ENCODE measurements at regions not wholly inside any gene's neighbourhood (a gene's known extent, or its start where the extent isn't known, plus 50 kb on each side); places are given as distances from the start of the nearest gene placed in this dataset.

GRCh38 chr5:105563842-105564241 lies 2001.3 kb upstream of the NUDT12 start:
- TF ChIP-seq CTCF (conservative IDR thresholded peaks at IDR 0.05 in 1 of 2, IDR thresholded peaks at IDR 0.05 in 1 of 2; ENCODE audit: extremely low read depth in 1 of 2, insufficient read depth in 1 of 2, low read depth in 1 of 2, low read length in 2 of 2) (no peak), EZH2 (IDR thresholded peaks at IDR 0.05; ENCODE audit: borderline replicate concordance, low read length) (no peak)

All from mammary epithelial cell (primary cell).